VCaP (cell line): ENCODE measurements at regions not wholly inside any gene's neighbourhood (a gene's known extent, or its start where the extent isn't known, plus 50 kb on each side); places are given as distances from the start of the nearest gene placed in this dataset.

Experiments used
- H3K27ac ChIP-seq: fragments of 450-650 bp; 2 replicates; pipeline ENCODE4 v1.5.1; 2017
- CTCF ChIP-seq: fragments of 450-650 bp; conservative IDR thresholded peaks from 2 replicates; pipeline ENCODE4 v1.5.1; 2017; ENCODE audit warnings: mild to moderate bottlenecking, moderate library complexity

GRCh38 chr10:9635691-9636090 is 1382.0 kb upstream of the CELF2 start:
- no peak for TF ChIP-seq CTCF
- H3K27ac ChIP-seq = no peak overlapping the region

GRCh38 chr10:9636216-9636615 is 1381.5 kb upstream of the CELF2 start:
- no peak overlapping the region for H3K27ac ChIP-seq
- TF ChIP-seq CTCF = no peak

GRCh38 chr10:9643782-9644181 is 1373.9 kb upstream of the CELF2 start:
- TF ChIP-seq CTCF = no peak
- no peak overlapping the region for H3K27ac ChIP-seq

GRCh38 chr10:9645404-9645803 is 1372.3 kb upstream of the CELF2 start:
- H3K27ac ChIP-seq = no peak overlapping the region
- no peak for TF ChIP-seq CTCF

- TF ChIP-seq CTCF = no peak
Observed at GRCh38 chr10:9645928-9646600, 1371.6 kb upstream of the CELF2 start.

GRCh38 chr10:9654261-9654660 is 1363.4 kb upstream of the CELF2 start:
- no peak for TF ChIP-seq CTCF

More at GRCh38 chr10:9645928-9646600, 1371.6 kb upstream of the CELF2 start:
- no peak overlapping the region for H3K27ac ChIP-seq

GRCh38 chr10:9656386-9656785 is 1361.3 kb upstream of the CELF2 start:
- H3K27ac ChIP-seq = no peak overlapping the region

More at GRCh38 chr10:9654261-9654660, 1363.4 kb upstream of the CELF2 start:
- H3K27ac ChIP-seq = no peak overlapping the region

More at GRCh38 chr10:9656386-9656785, 1361.3 kb upstream of the CELF2 start:
- TF ChIP-seq CTCF = no peak
